ENCODE measurements at regions not wholly inside any gene's neighbourhood (a gene's known extent, or its start where the extent isn't known, plus 50 kb on each side); places are given as distances from the start of the nearest gene placed in this dataset.

GRCh38 chr2:120552079-120552478 is 183.6 kb upstream of the GLI2 start:
- no peak overlapping the region for H3K9ac ChIP-seq (ENCODE audit: extremely low read depth, insufficient read length, low read length)
- no peak overlapping the region for H2BK120ac ChIP-seq (ENCODE audit: low read depth, low read length, poor library complexity, severe bottlenecking)
- H3K9me3 Mint-ChIP-seq = no peaks in the 10 kb centered on the region; a peak in 1 of 5 replicates
- H3K27me3 ChIP-seq (ENCODE audit: insufficient read depth, low read length) = peaks cover 2% of the 10 kb centered on the region; the same call in 1 of the 2 replicates
- H3K18ac ChIP-seq (ENCODE audit: insufficient read length, low read depth, low read length) = no peak overlapping the region
- TF ChIP-seq, protein P1, sequence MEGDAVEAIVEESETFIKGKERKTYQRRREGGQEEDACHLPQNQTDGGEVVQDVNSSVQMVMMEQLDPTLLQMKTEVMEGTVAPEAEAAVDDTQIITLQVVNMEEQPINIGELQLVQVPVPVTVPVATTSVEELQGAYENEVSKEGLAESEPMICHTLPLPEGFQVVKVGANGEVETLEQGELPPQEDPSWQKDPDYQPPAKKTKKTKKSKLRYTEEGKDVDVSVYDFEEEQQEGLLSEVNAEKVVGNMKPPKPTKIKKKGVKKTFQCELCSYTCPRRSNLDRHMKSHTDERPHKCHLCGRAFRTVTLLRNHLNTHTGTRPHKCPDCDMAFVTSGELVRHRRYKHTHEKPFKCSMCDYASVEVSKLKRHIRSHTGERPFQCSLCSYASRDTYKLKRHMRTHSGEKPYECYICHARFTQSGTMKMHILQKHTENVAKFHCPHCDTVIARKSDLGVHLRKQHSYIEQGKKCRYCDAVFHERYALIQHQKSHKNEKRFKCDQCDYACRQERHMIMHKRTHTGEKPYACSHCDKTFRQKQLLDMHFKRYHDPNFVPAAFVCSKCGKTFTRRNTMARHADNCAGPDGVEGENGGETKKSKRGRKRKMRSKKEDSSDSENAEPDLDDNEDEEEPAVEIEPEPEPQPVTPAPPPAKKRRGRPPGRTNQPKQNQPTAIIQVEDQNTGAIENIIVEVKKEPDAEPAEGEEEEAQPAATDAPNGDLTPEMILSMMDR (conservative IDR thresholded peaks at IDR 0.05) = no peak
- H3K4ac ChIP-seq (ENCODE audit: low read depth, low read length) = no peak overlapping the region
- H2BK15ac ChIP-seq (ENCODE audit: low read depth, low read length) = no peak overlapping the region
- no peak overlapping the region for H2BK5ac ChIP-seq (ENCODE audit: insufficient read length, low read length)
- no peak overlapping the region for H3T11ph ChIP-seq (ENCODE audit: low read length)
- no CpG with 5 or more reads among the region's 11 CpGs for WGBS (ENCODE audit: extremely low coverage, insufficient read length, low lambda C conversion rate)
- H3K36me3 Mint-ChIP-seq (ENCODE audit: insufficient read depth in 1 of 3, low read depth in 3 of 3) = no peaks in the 10 kb centered on the region
- no peaks in the 10 kb centered on the region for H3K79me1 ChIP-seq (ENCODE audit: insufficient read depth, low read depth, low read length, poor library complexity, severe bottlenecking)
- peaks cover 3% of the 10 kb centered on the region for H3K23me2 ChIP-seq (ENCODE audit: insufficient read length, low read depth, low read length, poor library complexity, severe bottlenecking)
- peaks cover 3 to 11% of the 10 kb centered on the region in 2 experiments; a peak in 3 of 4 replicates for H3K4me1 Mint-ChIP-seq
- no peak overlapping the region for H3K56ac ChIP-seq (ENCODE audit: insufficient read length, low read depth, low read length)
- no peak for DNase-seq
- no peak overlapping the region for H4K5ac ChIP-seq (ENCODE audit: insufficient read length, low read depth, low read length)
- no peaks in the 10 kb centered on the region for H3K9me3 ChIP-seq (ENCODE audit: control insufficient read depth, low read depth, low read length)
- peaks cover 92% of the 10 kb centered on the region for H3K27me3 Mint-ChIP-seq (ENCODE audit: low read depth)
- H3K23ac ChIP-seq (ENCODE audit: insufficient read length, low read depth, low read length) = no peak overlapping the region
- H3K14ac ChIP-seq (ENCODE audit: insufficient read depth, low read length) = no peak overlapping the region
- no peak overlapping the region for H4K8ac ChIP-seq (replicated peaks; ENCODE audit: insufficient read length, low read depth, low read length)
- no peaks in the 10 kb centered on the region for H4K20me1 ChIP-seq (ENCODE audit: control insufficient read depth, insufficient read depth, insufficient read length)
- H2BK20ac ChIP-seq (ENCODE audit: low read depth, low read length, poor library complexity, severe bottlenecking) = no peak overlapping the region
- H2BK12ac ChIP-seq (ENCODE audit: insufficient read length, low read depth, low read length) = no peak overlapping the region
- no peak overlapping the region for H2AK5ac ChIP-seq (ENCODE audit: insufficient read length, low read length)
- H2AFZ ChIP-seq (ENCODE audit: low read length) = no peak overlapping the region
- no peak overlapping the region for H3K4me2 ChIP-seq (ENCODE audit: insufficient read depth, insufficient read length, low read length)
- H3K27ac ChIP-seq (ENCODE audit: insufficient read length, low read depth, low read length) = no peak overlapping the region
- H3K79me2 ChIP-seq (ENCODE audit: insufficient read depth, low read length) = no peaks in the 10 kb centered on the region
- H3K4me1 ChIP-seq (ENCODE audit: insufficient read depth, low read length) = no peaks in the 10 kb centered on the region
- no peak overlapping the region for H3K27ac Mint-ChIP-seq
- H4K91ac ChIP-seq (ENCODE audit: insufficient read length, low read depth, low read length) = no peak overlapping the region
- no peak overlapping the region for H3K4me3 Mint-ChIP-seq

All from H9 (cell line).